RWPE2 (cell line): ENCODE measurements at regions not wholly inside any gene's neighbourhood (a gene's known extent, or its start where the extent isn't known, plus 50 kb on each side); places are given as distances from the start of the nearest gene placed in this dataset.

Experiments used
- ATAC-seq: fragments of 200-7000 bp; cut with Tn5 transposase; 3 replicates; pipeline ENCODE4 v1.9.1; 2021; ENCODE audit warnings: low read depth
- DNase-seq: peaks from one replicate; pipeline ENCODE4 v3.0.0-alpha.2; 2020; ENCODE audit warnings: low spot score
- H3K27ac ChIP-seq: fragments of 450-650 bp; 2 replicates; pipeline ENCODE4 v1.5.1; 2017; ENCODE audit warnings: mild to moderate bottlenecking; ENCODE audit not compliant: poor library complexity, severe bottlenecking
- H3K27me3 ChIP-seq: fragments of 250-450 bp; sonication (Bioruptor Pico); 2 replicates; pipeline ENCODE4 v1.5.1; 2021; ENCODE audit warnings: mild to moderate bottlenecking, moderate library complexity; ENCODE audit not compliant: insufficient read depth, poor library complexity, severe bottlenecking
- H3K36me3 ChIP-seq: fragments of 250-450 bp; sonication (Bioruptor Pico); 2 replicates; pipeline ENCODE4 v1.5.1; 2020; ENCODE audit warnings: low read depth, mild to moderate bottlenecking, moderate library complexity
- H3K4me1 ChIP-seq: fragments of 250-450 bp; sonication (Bioruptor Pico); 2 replicates; pipeline ENCODE4 v1.5.1; 2021; ENCODE audit warnings: mild to moderate bottlenecking, moderate library complexity; ENCODE audit not compliant: insufficient read depth, poor library complexity, severe bottlenecking
- H3K4me3 ChIP-seq: fragments of 250-450 bp; sonication (Bioruptor Pico); 2 replicates; pipeline ENCODE4 v1.5.1; 2021; ENCODE audit warnings: mild to moderate bottlenecking, moderate library complexity; ENCODE audit not compliant: severe bottlenecking
- H3K9me3 ChIP-seq: fragments of 250-450 bp; sonication (Bioruptor Pico); 2 replicates; pipeline ENCODE4 v1.5.1; 2021; ENCODE audit warnings: mild to moderate bottlenecking, moderate library complexity; ENCODE audit not compliant: severe bottlenecking
- CTCF ChIP-seq: fragments of 450-650 bp; IDR thresholded peaks from one replicate; pipeline ENCODE4 v1.5.1; 2017; ENCODE audit warnings: mild to moderate bottlenecking, moderate library complexity; ENCODE audit not compliant: poor library complexity, severe bottlenecking

GRCh38 chr2:57567245-57567644 is 479.4 kb upstream of the VRK2 start:
- Histone ChIP-seq H3K36me3 (no peaks in the 10 kb centered on the region), H3K4me3 (no peak overlapping the region), H3K4me1 (no peaks in the 10 kb centered on the region), H3K27ac (no peak overlapping the region), H3K9me3 (no peaks in the 10 kb centered on the region), H3K27me3 (no peaks in the 10 kb centered on the region)
- ATAC-seq (no peak), DNase-seq (no peak)
- no peak for TF ChIP-seq CTCF

- DNase-seq, result no peak
- no peaks in the 10 kb centered on the region for H3K36me3 ChIP-seq
- H3K4me3 ChIP-seq, result no peak overlapping the region
- no peak overlapping the region for H3K27ac ChIP-seq
- no peak for TF ChIP-seq CTCF
- H3K4me1 ChIP-seq, result no peaks in the 10 kb centered on the region
- no peaks in the 10 kb centered on the region for H3K27me3 ChIP-seq
- H3K9me3 ChIP-seq, result no peaks in the 10 kb centered on the region
- no peak for ATAC-seq
These were observed 477.2 kb upstream of the VRK2 start for GRCh38 chr2:57569396-57569795.

- no peak for TF ChIP-seq CTCF
- H3K27ac ChIP-seq, result no peak overlapping the region
- no peaks in the 10 kb centered on the region for H3K36me3 ChIP-seq
- no peaks in the 10 kb centered on the region for H3K27me3 ChIP-seq
- H3K9me3 ChIP-seq, result no peaks in the 10 kb centered on the region
- ATAC-seq (no peak), DNase-seq (no peak)
- H3K4me1 ChIP-seq, result no peaks in the 10 kb centered on the region
- no peak overlapping the region for H3K4me3 ChIP-seq
These were observed 475.6 kb upstream of the VRK2 start for GRCh38 chr2:57570961-57571360.

GRCh38 chr2:57575700-57576268 is 470.8 kb upstream of the VRK2 start:
- DNase-seq (no peak), ATAC-seq (peak; percentile 57; the same call in 1 of the 3 replicates)
- H3K36me3 ChIP-seq, result no peaks in the 10 kb centered on the region
- H3K27me3 ChIP-seq, result no peaks in the 10 kb centered on the region
- H3K27ac ChIP-seq, result no peak overlapping the region
- H3K4me3 ChIP-seq, result no peak overlapping the region
- no peaks in the 10 kb centered on the region for H3K4me1 ChIP-seq
- H3K9me3 ChIP-seq, result no peaks in the 10 kb centered on the region
- TF ChIP-seq CTCF, result no peak

- H3K27me3 ChIP-seq, result no peaks in the 10 kb centered on the region
- no peak for TF ChIP-seq CTCF
- no peak overlapping the region for H3K27ac ChIP-seq
- H3K9me3 ChIP-seq, result no peaks in the 10 kb centered on the region
- no peaks in the 10 kb centered on the region for H3K36me3 ChIP-seq
- no peak for ATAC-seq
- no peak overlapping the region for H3K4me3 ChIP-seq
- H3K4me1 ChIP-seq, result no peaks in the 10 kb centered on the region
- no peak for DNase-seq
These were observed 469.6 kb upstream of the VRK2 start for GRCh38 chr2:57576983-57577382.
